Vagina (tissue), 2 donors: ENCODE measurements at regions not wholly inside any gene's neighbourhood (a gene's known extent, or its start where the extent isn't known, plus 50 kb on each side); places are given as distances from the start of the nearest gene placed in this dataset.

ENCODE experiments used
- POLR2AphosphoS5 ChIP-seq, 2 donors: sonication (generic); formaldehyde crosslinking; IDR thresholded peaks; one replicate each; pipeline ENCODE4 v1.9.0; 2017; ENCODE audit warnings: antibody characterized with exemption in 2 of 2, mild to moderate bottlenecking in 2 of 2, low read depth in 1 of 2; ENCODE audit not compliant: insufficient read depth in 1 of 2
- TF ChIP-seq, protein P1 (sequence below), 3 experiments: fragments of 450-650 bp in 2 of 3; fragments of 200-600 bp in 1 of 3; sonication (generic) in 1 of 3; IDR thresholded peaks; one replicate each; pipeline ENCODE4 v1.5.1; 2017 to 2019; ENCODE audit warnings: antibody characterized with exemption in 3 of 3, mild to moderate bottlenecking in 2 of 3, moderate library complexity in 2 of 3

DNA sequence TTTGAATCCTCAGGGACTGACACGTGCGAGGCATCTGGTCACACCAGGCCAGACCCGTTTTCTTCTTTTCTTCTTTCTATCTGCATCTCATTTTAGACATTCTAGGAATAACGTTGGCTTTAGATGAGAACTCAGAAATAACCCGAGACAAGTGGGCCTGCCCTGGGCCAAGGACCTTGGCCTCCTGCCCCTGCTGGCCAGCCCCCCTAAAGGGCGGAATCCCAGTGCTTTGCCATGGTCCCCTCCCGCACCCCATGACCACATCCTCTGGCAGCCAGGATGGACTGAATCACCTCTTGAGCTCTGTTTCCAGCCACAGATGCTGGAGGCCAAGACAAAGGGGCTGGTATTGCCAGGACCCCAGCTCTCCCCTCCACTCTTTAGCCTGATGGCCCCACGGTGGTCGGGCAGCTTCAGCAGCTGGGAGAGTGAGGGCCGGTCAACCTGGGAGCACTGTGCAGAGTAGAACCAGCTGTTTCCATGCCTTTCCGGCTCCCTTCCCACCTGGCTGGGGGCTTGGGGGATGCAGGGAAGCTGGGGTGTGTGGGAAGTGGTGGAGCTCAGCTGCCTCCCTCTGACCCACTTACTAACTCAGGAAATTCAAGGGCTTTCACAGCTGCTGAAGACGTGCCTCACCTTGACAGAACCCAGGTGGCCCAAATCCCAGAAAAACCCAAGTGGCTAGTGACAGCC is 190.9 kb downstream of the FAM43A start:
- TF ChIP-seq, protein P1, sequence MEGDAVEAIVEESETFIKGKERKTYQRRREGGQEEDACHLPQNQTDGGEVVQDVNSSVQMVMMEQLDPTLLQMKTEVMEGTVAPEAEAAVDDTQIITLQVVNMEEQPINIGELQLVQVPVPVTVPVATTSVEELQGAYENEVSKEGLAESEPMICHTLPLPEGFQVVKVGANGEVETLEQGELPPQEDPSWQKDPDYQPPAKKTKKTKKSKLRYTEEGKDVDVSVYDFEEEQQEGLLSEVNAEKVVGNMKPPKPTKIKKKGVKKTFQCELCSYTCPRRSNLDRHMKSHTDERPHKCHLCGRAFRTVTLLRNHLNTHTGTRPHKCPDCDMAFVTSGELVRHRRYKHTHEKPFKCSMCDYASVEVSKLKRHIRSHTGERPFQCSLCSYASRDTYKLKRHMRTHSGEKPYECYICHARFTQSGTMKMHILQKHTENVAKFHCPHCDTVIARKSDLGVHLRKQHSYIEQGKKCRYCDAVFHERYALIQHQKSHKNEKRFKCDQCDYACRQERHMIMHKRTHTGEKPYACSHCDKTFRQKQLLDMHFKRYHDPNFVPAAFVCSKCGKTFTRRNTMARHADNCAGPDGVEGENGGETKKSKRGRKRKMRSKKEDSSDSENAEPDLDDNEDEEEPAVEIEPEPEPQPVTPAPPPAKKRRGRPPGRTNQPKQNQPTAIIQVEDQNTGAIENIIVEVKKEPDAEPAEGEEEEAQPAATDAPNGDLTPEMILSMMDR (IDR thresholded peaks at IDR 0.05), result no peak
- no peak for TF ChIP-seq POLR2AphosphoS5 (IDR thresholded peaks at IDR 0.05; ENCODE audit: insufficient read depth in 1 of 2, low read depth in 1 of 2)
